HEK293 (cell line): ENCODE measurements at regions not wholly inside any gene's neighbourhood (a gene's known extent, or its start where the extent isn't known, plus 50 kb on each side); places are given as distances from the start of the nearest gene placed in this dataset.

ENCODE experiments used
- CTCF ChIA-PET: fragments of 350-600 bp; formaldehyde crosslinking; extraction: SDS; loops from one replicate; lab custom pipeline; 2021; ENCODE audit warnings: antibody characterized with exemption; lab: Yijun Ruan, JAX
- POLR2A ChIA-PET: fragments of 300-600 bp; formaldehyde crosslinking; extraction: SDS; loops from one replicate; lab custom pipeline; 2020; ENCODE audit warnings: antibody characterized with exemption, inconsistent platforms; lab: Yijun Ruan, JAX
- H3K27ac ChIP-seq: fragments of 200-500 bp; sonication (Bioruptor generic); 2 replicates; pipeline ENCODE4 v1.5.1; 2014; ENCODE audit warnings: low read depth, low read length, control low read depth, inconsistent platforms; ENCODE audit errors: extremely low read depth
- H3K36me3 ChIP-seq, 2 experiments: fragments of 200-500 bp in 1 of 2; sonication (Bioruptor generic) in 1 of 2; 1 replicate in 1 of 2; 2 replicates in 1 of 2; pipeline ENCODE4 v1.5.1; 2014 to 2017; ENCODE audit warnings: inconsistent platforms in 2 of 2, low read length in 2 of 2; ENCODE audit not compliant: control insufficient read depth in 2 of 2, insufficient read depth in 1 of 2
- H3K4me1 ChIP-seq: fragments of 200-500 bp; sonication (Bioruptor generic); 2 replicates; pipeline ENCODE4 v1.5.1; 2014; ENCODE audit warnings: mild to moderate bottlenecking, low read length, inconsistent platforms; ENCODE audit not compliant: control insufficient read depth, insufficient read depth
- H3K4me3 ChIP-seq: 2 replicates; pipeline ENCODE4 v1.5.1; 2011; ENCODE audit warnings: low read depth, mild to moderate bottlenecking, control low read depth, low read length, moderate library complexity
- H3K9me3 ChIP-seq: fragments of 200-500 bp; sonication (Bioruptor generic); 2 replicates; pipeline ENCODE4 v1.5.1; 2014; ENCODE audit warnings: low read depth, low read length, inconsistent platforms; ENCODE audit not compliant: control insufficient read depth, insufficient read depth
- GLI4 ChIP-seq: fragments of 450-650 bp; formaldehyde crosslinking; IDR thresholded peaks from 2 replicates; pipeline ENCODE4 v1.5.1; 2016; ENCODE audit warnings: missing biosample characterization, missing genetic modification characterization
- HOXA7 ChIP-seq: sonication (generic); formaldehyde crosslinking; IDR thresholded peaks from 2 replicates; pipeline ENCODE4 v1.8.1; 2022; ENCODE audit warnings: missing genetic modification reagents, borderline replicate concordance
- HOXC10 ChIP-seq: sonication (generic); formaldehyde crosslinking; IDR thresholded peaks from 2 replicates; pipeline ENCODE4 v1.8.1; 2023; ENCODE audit warnings: mild to moderate bottlenecking, missing genetic modification reagents
- KLF1 ChIP-seq: fragments of 450-650 bp; formaldehyde crosslinking; IDR thresholded peaks from 2 replicates; pipeline ENCODE4 v1.5.1; 2016; ENCODE audit warnings: missing biosample characterization, missing genetic modification characterization
- PATZ1 ChIP-seq: fragments of 450-650 bp; formaldehyde crosslinking; IDR thresholded peaks from 2 replicates; pipeline ENCODE4 v1.5.1; 2016; ENCODE audit warnings: missing biosample characterization, missing genetic modification characterization
- SCRT2 ChIP-seq: fragments of 450-650 bp; formaldehyde crosslinking; IDR thresholded peaks from 2 replicates; pipeline ENCODE4 v1.5.1; 2016; ENCODE audit warnings: missing biosample characterization, missing genetic modification characterization
- SETDB1 ChIP-seq: IDR thresholded peaks from one replicate; pipeline ENCODE4 v1.6.1; 2017; ENCODE audit warnings: mild to moderate bottlenecking, low read length, moderate library complexity, mixed read lengths; ENCODE audit not compliant: insufficient read length
- SP3 ChIP-seq: fragments of 450-650 bp; formaldehyde crosslinking; IDR thresholded peaks from 2 replicates; pipeline ENCODE4 v1.5.1; 2016; ENCODE audit warnings: missing biosample characterization, missing genetic modification characterization
- ZBTB1 ChIP-seq: fragments of 450-650 bp; formaldehyde crosslinking; IDR thresholded peaks from 2 replicates; pipeline ENCODE4 v1.5.1; 2016; ENCODE audit warnings: missing biosample characterization, missing genetic modification characterization
- ZFP3 ChIP-seq: fragments of 450-650 bp; formaldehyde crosslinking; IDR thresholded peaks from 2 replicates; pipeline ENCODE4 v1.5.1; 2016; ENCODE audit warnings: low read depth, missing biosample characterization, missing genetic modification characterization
- ZFP37 ChIP-seq: fragments of 450-650 bp; formaldehyde crosslinking; IDR thresholded peaks from 2 replicates; pipeline ENCODE4 v1.5.1; 2016; ENCODE audit warnings: missing biosample characterization, missing genetic modification characterization
- ZFP69B ChIP-seq: fragments of 450-650 bp; formaldehyde crosslinking; IDR thresholded peaks from 2 replicates; pipeline ENCODE4 v1.5.1; 2016; ENCODE audit warnings: missing biosample characterization, missing genetic modification characterization
- ZNF132 ChIP-seq: fragments of 450-650 bp; formaldehyde crosslinking; IDR thresholded peaks from 2 replicates; pipeline ENCODE4 v1.5.1; 2017; ENCODE audit warnings: missing biosample characterization, missing genetic modification characterization, borderline replicate concordance
- ZNF214 ChIP-seq: fragments of 450-650 bp; formaldehyde crosslinking; IDR thresholded peaks from 2 replicates; pipeline ENCODE4 v1.5.1; 2017; ENCODE audit warnings: missing biosample characterization, mild to moderate bottlenecking, missing genetic modification characterization, borderline replicate concordance
- ZNF37A ChIP-seq: fragments of 450-650 bp; IDR thresholded peaks from 2 replicates; pipeline ENCODE4 v1.5.1; 2018; ENCODE audit warnings: missing biosample characterization, missing genetic modification characterization
- ZNF394 ChIP-seq: fragments of 450-650 bp; formaldehyde crosslinking; IDR thresholded peaks from 2 replicates; pipeline ENCODE4 v1.5.1; 2016; ENCODE audit warnings: missing biosample characterization, missing genetic modification characterization, mild to moderate bottlenecking, moderate library complexity, borderline replicate concordance
- ZNF404 ChIP-seq: fragments of 450-650 bp; formaldehyde crosslinking; IDR thresholded peaks from 2 replicates; pipeline ENCODE4 v1.5.1; 2017; ENCODE audit warnings: missing biosample characterization, missing genetic modification characterization
- ZNF548 ChIP-seq: fragments of 450-650 bp; formaldehyde crosslinking; IDR thresholded peaks from 2 replicates; pipeline ENCODE4 v1.5.1; 2016; ENCODE audit warnings: missing biosample characterization, missing genetic modification characterization
- ZNF555 ChIP-seq: fragments of 450-650 bp; formaldehyde crosslinking; conservative IDR thresholded peaks from 2 replicates; pipeline ENCODE4 v1.5.1; 2017; ENCODE audit warnings: missing biosample characterization, mild to moderate bottlenecking, missing genetic modification characterization, inconsistent platforms
- ZNF560 ChIP-seq: fragments of 450-650 bp; formaldehyde crosslinking; IDR thresholded peaks from 2 replicates; pipeline ENCODE4 v1.5.1; 2017; ENCODE audit warnings: missing biosample characterization, missing genetic modification characterization, borderline replicate concordance
- ZNF645 ChIP-seq: fragments of 450-650 bp; formaldehyde crosslinking; IDR thresholded peaks from 2 replicates; pipeline ENCODE4; 2016; ENCODE audit warnings: missing biosample characterization, missing genetic modification characterization
- ZNF747 ChIP-seq: fragments of 450-650 bp; formaldehyde crosslinking; IDR thresholded peaks from 2 replicates; pipeline ENCODE4 v1.5.1; 2016; ENCODE audit warnings: missing biosample characterization, missing genetic modification characterization
- ZNF76 ChIP-seq: fragments of 450-650 bp; formaldehyde crosslinking; IDR thresholded peaks from 2 replicates; pipeline ENCODE4; 2016; ENCODE audit warnings: low read depth, missing biosample characterization, missing genetic modification characterization, borderline replicate concordance
- ZNF777 ChIP-seq: fragments of 450-650 bp; formaldehyde crosslinking; IDR thresholded peaks from 2 replicates; pipeline ENCODE4 v1.5.1; 2017; ENCODE audit warnings: missing biosample characterization, missing genetic modification characterization, borderline replicate concordance
- ZNF843 ChIP-seq: fragments of 450-650 bp; formaldehyde crosslinking; IDR thresholded peaks from 2 replicates; pipeline ENCODE4 v1.5.1; 2016; ENCODE audit warnings: missing biosample characterization, missing genetic modification characterization
- TF ChIP-seq, protein P1 (sequence below): fragments of 450-650 bp; formaldehyde crosslinking; optimal IDR thresholded peaks from 2 replicates; pipeline ENCODE3; 2016; ENCODE audit warnings: missing biosample characterization, mild to moderate bottlenecking, missing genetic modification characterization
- TF ChIP-seq, protein P2 (sequence below): fragments of 450-650 bp; formaldehyde crosslinking; IDR thresholded peaks from 2 replicates; pipeline ENCODE4 v1.5.1; 2016; ENCODE audit warnings: missing biosample characterization, missing genetic modification characterization, low read depth
- TF ChIP-seq, protein P3 (sequence below): fragments of 450-650 bp; formaldehyde crosslinking; IDR thresholded peaks from 2 replicates; pipeline ENCODE4 v1.5.1; 2016; ENCODE audit warnings: missing biosample characterization, missing genetic modification characterization

- ChIA-PET POLR2A (no interaction called here), CTCF (no interaction called here)
- Histone ChIP-seq H3K4me3 (no peak overlapping the region), H3K36me3 (no peaks in the 10 kb centered on the region), H3K9me3 (no peaks in the 10 kb centered on the region), H3K4me1 (no peaks in the 10 kb centered on the region), H3K27ac (no peak overlapping the region)
- no peak for TF ChIP-seq ZFP3 (tag by site-specific recombination)
- TF ChIP-seq, protein P1, sequence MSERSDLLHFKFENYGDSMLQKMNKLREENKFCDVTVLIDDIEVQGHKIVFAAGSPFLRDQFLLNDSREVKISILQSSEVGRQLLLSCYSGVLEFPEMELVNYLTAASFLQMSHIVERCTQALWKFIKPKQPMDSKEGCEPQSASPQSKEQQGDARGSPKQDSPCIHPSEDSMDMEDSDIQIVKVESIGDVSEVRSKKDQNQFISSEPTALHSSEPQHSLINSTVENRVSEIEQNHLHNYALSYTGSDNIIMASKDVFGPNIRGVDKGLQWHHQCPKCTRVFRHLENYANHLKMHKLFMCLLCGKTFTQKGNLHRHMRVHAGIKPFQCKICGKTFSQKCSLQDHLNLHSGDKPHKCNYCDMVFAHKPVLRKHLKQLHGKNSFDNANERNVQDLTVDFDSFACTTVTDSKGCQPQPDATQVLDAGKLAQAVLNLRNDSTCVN (tag by site-specific recombination) = no peak
- TF ChIP-seq HOXC10 (CRISPR knock-in tag) = no peak
- no peak for TF ChIP-seq ZNF214 (tag by site-specific recombination)
- TF ChIP-seq ZNF777 (tag by site-specific recombination) = no peak
- TF ChIP-seq ZNF560 (tag by site-specific recombination) = no peak
- no peak for TF ChIP-seq ZNF37A (tag by site-specific recombination)
- TF ChIP-seq SP3 (tag by site-specific recombination) = no peak
- no peak for TF ChIP-seq ZFP37 (tag by site-specific recombination)
- TF ChIP-seq ZNF76 (tag by site-specific recombination) = no peak
- TF ChIP-seq KLF1 (tag by site-specific recombination) = no peak
These were observed 90.2 kb downstream of the TMEM215 start for GRCh38 chr9:32873553-32873952.

DNA sequence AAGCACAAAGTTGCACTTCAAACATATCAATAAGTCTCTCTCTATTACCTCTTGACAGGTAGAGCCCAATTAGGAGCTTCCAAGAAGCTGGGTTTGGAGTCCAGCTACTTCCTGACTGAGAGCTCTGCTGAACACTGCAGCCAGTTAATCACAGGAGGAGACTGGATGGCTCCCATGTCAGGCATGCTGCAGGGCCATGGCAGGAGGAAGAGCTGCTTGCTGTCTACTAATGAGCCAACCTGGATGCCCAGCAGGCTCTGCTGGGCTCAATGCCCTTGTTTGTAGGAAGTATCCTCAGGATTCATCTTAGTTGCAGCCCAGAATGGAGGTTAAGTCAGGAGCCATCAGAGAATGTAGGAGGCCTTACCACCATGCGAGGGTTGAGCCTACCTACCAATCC lies 91.9 kb downstream of the TMEM215 start:
- CTCF ChIA-PET = interaction anchor here (0.6 kb wide), 1 partner anchor 936 kb away, joined by 3 read pairs; no protein-coding TSS in a partner anchor
- Histone ChIP-seq H3K36me3 (no peaks in the 10 kb centered on the region), H3K4me3 (no peak overlapping the region), H3K27ac (no peak overlapping the region), H3K9me3 (no peaks in the 10 kb centered on the region), H3K4me1 (no peaks in the 10 kb centered on the region)
- TF ChIP-seq SCRT2 = no peak
- no peak for TF ChIP-seq ZNF394 (tag by site-specific recombination)
- no peak for TF ChIP-seq HOXA7 (CRISPR knock-in tag)
- TF ChIP-seq SETDB1 = no peak
- TF ChIP-seq ZBTB1 = no peak
- no peak for TF ChIP-seq GLI4
- no peak for TF ChIP-seq PATZ1 (tag by site-specific recombination)
- TF ChIP-seq ZNF747 (tag by site-specific recombination) = no peak
- TF ChIP-seq, protein P2, sequence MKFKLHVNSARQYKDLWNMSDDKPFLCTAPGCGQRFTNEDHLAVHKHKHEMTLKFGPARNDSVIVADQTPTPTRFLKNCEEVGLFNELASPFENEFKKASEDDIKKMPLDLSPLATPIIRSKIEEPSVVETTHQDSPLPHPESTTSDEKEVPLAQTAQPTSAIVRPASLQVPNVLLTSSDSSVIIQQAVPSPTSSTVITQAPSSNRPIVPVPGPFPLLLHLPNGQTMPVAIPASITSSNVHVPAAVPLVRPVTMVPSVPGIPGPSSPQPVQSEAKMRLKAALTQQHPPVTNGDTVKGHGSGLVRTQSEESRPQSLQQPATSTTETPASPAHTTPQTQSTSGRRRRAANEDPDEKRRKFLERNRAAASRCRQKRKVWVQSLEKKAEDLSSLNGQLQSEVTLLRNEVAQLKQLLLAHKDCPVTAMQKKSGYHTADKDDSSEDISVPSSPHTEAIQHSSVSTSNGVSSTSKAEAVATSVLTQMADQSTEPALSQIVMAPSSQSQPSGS (tag by site-specific recombination) = no peak
- no peak for TF ChIP-seq ZNF843
- no peak for TF ChIP-seq ZNF132 (tag by site-specific recombination)
- TF ChIP-seq ZNF645 (tag by site-specific recombination) = no peak
- TF ChIP-seq, protein P3, sequence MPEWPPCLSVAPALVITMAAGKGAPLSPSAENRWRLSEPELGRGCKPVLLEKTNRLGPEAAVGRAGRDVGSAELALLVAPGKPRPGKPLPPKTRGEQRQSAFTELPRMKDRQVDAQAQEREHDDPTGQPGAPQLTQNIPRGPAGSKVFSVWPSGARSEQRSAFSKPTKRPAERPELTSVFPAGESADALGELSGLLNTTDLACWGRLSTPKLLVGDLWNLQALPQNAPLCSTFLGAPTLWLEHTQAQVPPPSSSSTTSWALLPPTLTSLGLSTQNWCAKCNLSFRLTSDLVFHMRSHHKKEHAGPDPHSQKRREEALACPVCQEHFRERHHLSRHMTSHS (tag by site-specific recombination) = no peak
- TF ChIP-seq ZNF548 (tag by site-specific recombination) = no peak
- no peak for TF ChIP-seq ZNF404 (tag by site-specific recombination)
- TF ChIP-seq ZNF555 (tag by site-specific recombination) = no peak
- no peak for TF ChIP-seq ZFP69B (tag by site-specific recombination)
- POLR2A ChIA-PET = no interaction called here
